ENCODE measurements at regions not wholly inside any gene's neighbourhood (a gene's known extent, or its start where the extent isn't known, plus 50 kb on each side); places are given as distances from the start of the nearest gene placed in this dataset.

GRCh38 chr5:29002481-29002880, 1964.1 kb upstream of the CDH9 start:
- no peaks in the 10 kb centered on the region for H3K79me2 ChIP-seq (ENCODE audit: insufficient read depth, low read depth)
- H3K4me3 ChIP-seq (IDR thresholded peaks at IDR 0.05; ENCODE audit: insufficient read depth, low read depth, low read length) = no peak overlapping the region
- no peak overlapping the region for H3K27ac ChIP-seq
- H3K9ac ChIP-seq = no peak overlapping the region
- no peak overlapping the region for H3K4me2 ChIP-seq
- H3K27me3 ChIP-seq (ENCODE audit: insufficient read depth, low read depth) = no peaks in the 10 kb centered on the region
- no peak overlapping the region for H2AFZ ChIP-seq (ENCODE audit: low read depth)
- no peak for TF ChIP-seq CTCF (conservative IDR thresholded peaks at IDR 0.05; ENCODE audit: low read depth, low read length)
- H3K4me1 ChIP-seq (ENCODE audit: low read depth, poor library complexity, severe bottlenecking) = no peaks in the 10 kb centered on the region
- H4K20me1 ChIP-seq (ENCODE audit: insufficient read depth) = no peaks in the 10 kb centered on the region
- no peaks in the 10 kb centered on the region for H3K36me3 ChIP-seq (ENCODE audit: insufficient read depth)

GRCh38 chr5:29001666-29002065, 1963.3 kb upstream of the CDH9 start:
- H3K36me3 ChIP-seq (ENCODE audit: insufficient read depth) = no peaks in the 10 kb centered on the region
- H3K4me3 ChIP-seq (IDR thresholded peaks at IDR 0.05; ENCODE audit: insufficient read depth, low read depth, low read length) = no peak overlapping the region
- H3K27me3 ChIP-seq (ENCODE audit: insufficient read depth, low read depth) = no peaks in the 10 kb centered on the region
- no peaks in the 10 kb centered on the region for H4K20me1 ChIP-seq (ENCODE audit: insufficient read depth)
- H2AFZ ChIP-seq (ENCODE audit: low read depth) = no peak overlapping the region
- no peak overlapping the region for H3K9ac ChIP-seq
- no peaks in the 10 kb centered on the region for H3K4me1 ChIP-seq (ENCODE audit: low read depth, poor library complexity, severe bottlenecking)
- no peaks in the 10 kb centered on the region for H3K79me2 ChIP-seq (ENCODE audit: insufficient read depth, low read depth)
- no peak for TF ChIP-seq CTCF (conservative IDR thresholded peaks at IDR 0.05; ENCODE audit: low read depth, low read length)
- no peak overlapping the region for H3K27ac ChIP-seq
- no peak overlapping the region for H3K4me2 ChIP-seq

GRCh38 chr5:28984639-28985038, 1946.3 kb upstream of the CDH9 start:
- Histone ChIP-seq H3K36me3 (ENCODE audit: insufficient read depth) (no peaks in the 10 kb centered on the region), H3K4me2 (no peak overlapping the region), H2AFZ (ENCODE audit: low read depth) (no peak overlapping the region), H3K4me3 (IDR thresholded peaks at IDR 0.05; ENCODE audit: insufficient read depth, low read depth, low read length) (no peak overlapping the region), H3K9ac (no peak overlapping the region), H3K27me3 (ENCODE audit: insufficient read depth, low read depth) (no peaks in the 10 kb centered on the region), H3K4me1 (ENCODE audit: low read depth, poor library complexity, severe bottlenecking) (no peaks in the 10 kb centered on the region), H4K20me1 (ENCODE audit: insufficient read depth) (no peaks in the 10 kb centered on the region), H3K27ac (no peak overlapping the region), H3K79me2 (ENCODE audit: insufficient read depth, low read depth) (no peaks in the 10 kb centered on the region)
- no peak for TF ChIP-seq CTCF (conservative IDR thresholded peaks at IDR 0.05; ENCODE audit: low read depth, low read length)

- no peak overlapping the region for H3K4me3 ChIP-seq (IDR thresholded peaks at IDR 0.05; ENCODE audit: insufficient read depth, low read depth, low read length)
- no peaks in the 10 kb centered on the region for H3K79me2 ChIP-seq (ENCODE audit: insufficient read depth, low read depth)
- no peak overlapping the region for H3K9ac ChIP-seq
- H2AFZ ChIP-seq (ENCODE audit: low read depth) = no peak overlapping the region
- no peaks in the 10 kb centered on the region for H3K27me3 ChIP-seq (ENCODE audit: insufficient read depth, low read depth)
- H3K4me1 ChIP-seq (ENCODE audit: low read depth, poor library complexity, severe bottlenecking) = no peaks in the 10 kb centered on the region
- no peaks in the 10 kb centered on the region for H4K20me1 ChIP-seq (ENCODE audit: insufficient read depth)
- H3K36me3 ChIP-seq (ENCODE audit: insufficient read depth) = no peaks in the 10 kb centered on the region
- no peak overlapping the region for H3K4me2 ChIP-seq
- no peak for TF ChIP-seq CTCF (conservative IDR thresholded peaks at IDR 0.05; ENCODE audit: low read depth, low read length)
- no peak overlapping the region for H3K27ac ChIP-seq
Measured at GRCh38 chr5:28975508-28975907, 1937.1 kb upstream of the CDH9 start.

GRCh38 chr5:28967848-28968247, 1929.5 kb upstream of the CDH9 start:
- Histone ChIP-seq H3K79me2 (ENCODE audit: insufficient read depth, low read depth) (no peaks in the 10 kb centered on the region), H3K4me1 (ENCODE audit: low read depth, poor library complexity, severe bottlenecking) (no peaks in the 10 kb centered on the region), H3K9ac (no peak overlapping the region), H3K4me3 (IDR thresholded peaks at IDR 0.05; ENCODE audit: insufficient read depth, low read depth, low read length) (no peak overlapping the region), H3K4me2 (no peak overlapping the region), H2AFZ (ENCODE audit: low read depth) (no peak overlapping the region), H3K27me3 (ENCODE audit: insufficient read depth, low read depth) (no peaks in the 10 kb centered on the region), H3K27ac (no peak overlapping the region), H4K20me1 (ENCODE audit: insufficient read depth) (no peaks in the 10 kb centered on the region), H3K36me3 (ENCODE audit: insufficient read depth) (no peaks in the 10 kb centered on the region)
- TF ChIP-seq CTCF (conservative IDR thresholded peaks at IDR 0.05; ENCODE audit: low read depth, low read length) = no peak
